ENCODE measurements at regions not wholly inside any gene's neighbourhood (a gene's known extent, or its start where the extent isn't known, plus 50 kb on each side); places are given as distances from the start of the nearest gene placed in this dataset.

DNA sequence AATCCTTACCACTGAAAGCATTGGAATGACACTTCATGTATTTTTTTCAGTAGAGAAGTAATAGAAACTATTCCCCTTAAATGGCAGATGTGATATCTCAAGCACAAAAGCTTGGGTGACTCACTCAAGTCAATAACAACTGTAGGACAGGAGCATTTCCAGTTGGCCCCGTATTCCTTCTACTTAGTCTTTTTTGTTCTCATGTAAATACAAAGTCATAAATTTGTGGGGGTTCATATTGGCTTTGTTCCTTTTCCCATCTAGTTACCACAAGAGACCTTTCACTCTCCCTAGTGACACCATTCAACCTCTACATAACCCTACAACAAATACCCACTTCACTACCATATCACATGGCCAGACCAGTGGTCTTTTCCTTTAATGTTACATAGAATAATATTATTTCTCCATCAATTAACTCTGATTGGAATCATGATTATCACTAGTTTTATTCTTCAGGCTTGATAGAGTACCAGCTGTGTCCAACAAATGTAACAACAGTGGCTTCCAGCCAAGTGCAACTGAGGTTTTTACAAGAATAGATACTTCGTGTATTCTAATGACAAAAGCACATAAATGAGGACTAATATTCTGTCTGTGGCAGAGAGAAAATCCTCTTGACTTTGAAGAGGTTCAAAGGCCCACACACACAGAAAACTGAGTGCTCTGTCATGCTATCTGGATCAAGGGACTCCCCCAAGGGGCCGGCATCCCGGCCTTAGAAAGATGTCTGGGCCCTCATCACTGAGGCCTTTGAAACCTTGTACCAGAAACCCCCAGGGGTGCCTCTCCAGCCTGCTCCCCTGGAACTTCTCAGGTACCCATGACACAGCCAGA is 94.0 kb upstream of the THBS1 start:
- Mint-ChIP-seq H3K9me3 (ENCODE audit: unreplicated experiment) (no peaks in the 10 kb centered on the region), H3K4me1 (ENCODE audit: unreplicated experiment) (peaks cover 21% of the 10 kb centered on the region), H3K4me3 (ENCODE audit: unreplicated experiment) (no peak overlapping the region), H3K27me3 (ENCODE audit: unreplicated experiment) (no peaks in the 10 kb centered on the region), H3K27ac (ENCODE audit: unreplicated experiment) (no peak overlapping the region), H3K36me3 (ENCODE audit: unreplicated experiment) (no peaks in the 10 kb centered on the region)
- TF ChIP-seq, protein P1, sequence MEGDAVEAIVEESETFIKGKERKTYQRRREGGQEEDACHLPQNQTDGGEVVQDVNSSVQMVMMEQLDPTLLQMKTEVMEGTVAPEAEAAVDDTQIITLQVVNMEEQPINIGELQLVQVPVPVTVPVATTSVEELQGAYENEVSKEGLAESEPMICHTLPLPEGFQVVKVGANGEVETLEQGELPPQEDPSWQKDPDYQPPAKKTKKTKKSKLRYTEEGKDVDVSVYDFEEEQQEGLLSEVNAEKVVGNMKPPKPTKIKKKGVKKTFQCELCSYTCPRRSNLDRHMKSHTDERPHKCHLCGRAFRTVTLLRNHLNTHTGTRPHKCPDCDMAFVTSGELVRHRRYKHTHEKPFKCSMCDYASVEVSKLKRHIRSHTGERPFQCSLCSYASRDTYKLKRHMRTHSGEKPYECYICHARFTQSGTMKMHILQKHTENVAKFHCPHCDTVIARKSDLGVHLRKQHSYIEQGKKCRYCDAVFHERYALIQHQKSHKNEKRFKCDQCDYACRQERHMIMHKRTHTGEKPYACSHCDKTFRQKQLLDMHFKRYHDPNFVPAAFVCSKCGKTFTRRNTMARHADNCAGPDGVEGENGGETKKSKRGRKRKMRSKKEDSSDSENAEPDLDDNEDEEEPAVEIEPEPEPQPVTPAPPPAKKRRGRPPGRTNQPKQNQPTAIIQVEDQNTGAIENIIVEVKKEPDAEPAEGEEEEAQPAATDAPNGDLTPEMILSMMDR (IDR thresholded peaks at IDR 0.05), result no peak
- no peak for DNase-seq (ENCODE audit: extremely low spot score, unreplicated experiment)

DNA sequence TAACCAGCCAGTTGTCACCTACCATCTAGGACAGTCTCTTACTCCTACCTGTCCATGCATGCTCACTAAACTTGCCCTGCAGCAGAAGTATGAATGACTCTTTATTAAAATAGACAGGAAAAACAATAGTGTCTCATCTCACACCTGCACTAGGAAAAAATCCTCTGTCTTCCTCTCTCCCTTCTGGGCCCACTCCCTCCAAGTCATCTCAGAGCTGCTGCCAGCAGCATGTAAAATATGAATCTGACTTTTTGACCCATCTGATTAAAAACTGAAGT is 93.5 kb upstream of the THBS1 start:
- no peaks in the 10 kb centered on the region for H3K9me3 Mint-ChIP-seq (ENCODE audit: unreplicated experiment)
- no peak overlapping the region for H3K27ac Mint-ChIP-seq (ENCODE audit: unreplicated experiment)
- DNase-seq (ENCODE audit: extremely low spot score, unreplicated experiment), result no peak
- H3K27me3 Mint-ChIP-seq (ENCODE audit: unreplicated experiment), result no peaks in the 10 kb centered on the region
- H3K4me1 Mint-ChIP-seq (ENCODE audit: unreplicated experiment), result peaks cover 19% of the 10 kb centered on the region
- no peaks in the 10 kb centered on the region for H3K36me3 Mint-ChIP-seq (ENCODE audit: unreplicated experiment)
- TF ChIP-seq, protein P1 (IDR thresholded peaks at IDR 0.05), result no peak
- H3K4me3 Mint-ChIP-seq (ENCODE audit: unreplicated experiment), result no peak overlapping the region

DNA sequence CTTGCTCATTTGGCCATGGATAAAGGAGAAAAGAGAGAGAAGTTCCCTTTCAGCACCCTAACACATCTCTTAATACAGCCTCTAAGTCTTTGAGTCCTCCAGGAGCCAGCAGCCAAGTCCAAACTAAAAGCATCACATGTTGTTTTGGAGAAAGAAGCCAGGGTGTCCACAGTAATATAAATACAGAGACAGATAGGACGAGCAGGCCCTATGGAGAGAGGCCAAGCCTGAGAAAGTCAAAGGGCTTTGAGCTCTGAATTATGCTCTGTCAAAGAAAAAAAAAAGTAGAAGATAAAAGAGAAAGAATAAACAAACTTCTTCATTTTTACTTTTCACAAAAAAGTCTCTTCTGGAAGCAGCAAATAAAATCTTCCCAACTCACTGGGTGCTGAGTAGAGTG is 92.4 kb upstream of the THBS1 start:
- Mint-ChIP-seq H3K27me3 (ENCODE audit: unreplicated experiment) (no peaks in the 10 kb centered on the region), H3K27ac (ENCODE audit: unreplicated experiment) (peak overlapping the region; percentile 70), H3K36me3 (ENCODE audit: unreplicated experiment) (no peaks in the 10 kb centered on the region), H3K4me1 (ENCODE audit: unreplicated experiment) (peaks cover 16% of the 10 kb centered on the region), H3K4me3 (ENCODE audit: unreplicated experiment) (no peak overlapping the region), H3K9me3 (ENCODE audit: unreplicated experiment) (no peaks in the 10 kb centered on the region)
- no peak for DNase-seq (ENCODE audit: extremely low spot score, unreplicated experiment)
- TF ChIP-seq, protein P1 (IDR thresholded peaks at IDR 0.05), result no peak

DNA sequence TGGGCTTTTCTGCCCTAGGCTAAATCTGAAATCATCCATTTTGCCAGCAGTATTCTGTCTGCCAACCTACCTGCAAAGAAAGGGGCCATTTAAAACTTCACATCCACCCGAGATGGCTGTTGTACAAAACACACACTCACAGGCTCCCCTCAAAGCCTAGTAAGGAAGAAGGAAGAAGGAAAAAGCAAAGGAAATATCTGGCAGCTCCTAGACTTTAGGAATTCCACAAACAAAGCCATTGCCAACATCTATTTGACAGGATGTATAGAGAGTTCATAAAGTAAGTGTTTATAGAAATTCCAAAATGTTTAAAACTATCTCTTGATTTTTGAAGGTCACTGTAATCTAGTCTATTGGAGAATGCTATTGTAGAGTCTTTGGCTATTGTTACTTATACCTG is 91.9 kb upstream of the THBS1 start:
- no peaks in the 10 kb centered on the region for H3K9me3 Mint-ChIP-seq (ENCODE audit: unreplicated experiment)
- no peaks in the 10 kb centered on the region for H3K27me3 Mint-ChIP-seq (ENCODE audit: unreplicated experiment)
- H3K4me1 Mint-ChIP-seq (ENCODE audit: unreplicated experiment), result peaks cover 16% of the 10 kb centered on the region
- no peaks in the 10 kb centered on the region for H3K36me3 Mint-ChIP-seq (ENCODE audit: unreplicated experiment)
- TF ChIP-seq, protein P1 (IDR thresholded peaks at IDR 0.05), result no peak
- no peak overlapping the region for H3K4me3 Mint-ChIP-seq (ENCODE audit: unreplicated experiment)
- no peak for DNase-seq (ENCODE audit: extremely low spot score, unreplicated experiment)
- H3K27ac Mint-ChIP-seq (ENCODE audit: unreplicated experiment), result peak overlapping the region; percentile 70

DNA sequence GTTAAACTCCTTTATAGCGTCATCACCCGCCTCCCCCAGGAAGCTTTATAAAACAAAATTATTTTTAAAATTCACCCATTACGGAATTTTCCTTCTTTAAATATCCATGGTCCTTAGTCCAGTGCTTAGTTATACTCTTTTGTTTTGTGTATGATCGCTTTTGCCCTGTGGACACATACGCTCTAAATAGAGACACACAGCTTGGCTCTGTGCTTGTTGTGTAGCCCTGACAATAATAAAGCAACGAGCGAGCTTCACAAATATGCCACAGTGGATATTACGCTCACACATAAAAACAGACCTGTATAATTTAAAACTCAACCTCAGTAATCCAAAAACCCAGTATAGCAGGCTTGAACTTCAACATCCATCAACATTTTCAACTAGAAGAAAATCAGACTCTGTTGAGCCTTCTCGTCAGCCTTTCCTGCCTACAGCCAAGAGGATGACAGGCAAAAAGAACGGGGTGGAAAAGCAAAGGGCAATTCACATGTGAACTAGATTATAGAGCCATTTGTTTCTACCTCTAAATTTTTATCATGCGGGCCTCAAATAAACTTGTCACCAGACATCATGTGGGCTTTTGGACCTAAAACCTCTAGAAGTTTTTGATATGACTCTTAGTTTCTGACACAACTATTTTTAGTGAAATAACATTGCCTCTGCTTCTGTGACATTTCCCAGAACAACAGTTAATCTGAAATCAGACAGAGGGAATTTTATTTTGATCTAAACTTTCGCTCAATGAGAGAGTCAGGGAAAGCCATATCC is 89.6 kb upstream of the THBS1 start:
- no peak overlapping the region for H3K27ac Mint-ChIP-seq (ENCODE audit: unreplicated experiment)
- DNase-seq (ENCODE audit: extremely low spot score, unreplicated experiment), result no peak
- H3K9me3 Mint-ChIP-seq (ENCODE audit: unreplicated experiment), result no peaks in the 10 kb centered on the region
- H3K27me3 Mint-ChIP-seq (ENCODE audit: unreplicated experiment), result no peaks in the 10 kb centered on the region
- H3K36me3 Mint-ChIP-seq (ENCODE audit: unreplicated experiment), result no peaks in the 10 kb centered on the region
- TF ChIP-seq, protein P1 (IDR thresholded peaks at IDR 0.05), result no peak
- peaks cover 27% of the 10 kb centered on the region for H3K4me1 Mint-ChIP-seq (ENCODE audit: unreplicated experiment)
- H3K4me3 Mint-ChIP-seq (ENCODE audit: unreplicated experiment), result no peak overlapping the region

Measured in osteocyte (in vitro differentiated cells).